ENCODE measurements at regions not wholly inside any gene's neighbourhood (a gene's known extent, or its start where the extent isn't known, plus 50 kb on each side); places are given as distances from the start of the nearest gene placed in this dataset.

GRCh38 chr3:24670871-24671270 lies 176.2 kb upstream of the THRB start:
- Histone ChIP-seq H3K9me2 (ENCODE audit: insufficient read depth) (no peaks in the 10 kb centered on the region), H3K27ac (no peak overlapping the region)
- 79 to 80% methylated on average over 3 of the region's 3 CpGs for WGBS, 2 experiments (ENCODE audit: low coverage in 1 of 2, low lambda C conversion rate in 2 of 2, missing lambda C conversion rate in 2 of 2)

GRCh38 chr3:24673596-24673995 lies 178.9 kb upstream of the THRB start:
- DNase-seq = no peak
- in situ Hi-C loops (cut with MboI) = no loop called here
- Histone ChIP-seq H3K27ac (no peak overlapping the region), H3K9ac (no peak overlapping the region), H3K79me2 (ENCODE audit: insufficient read depth) (no peaks in the 10 kb centered on the region), H3K36me3 (ENCODE audit: low read depth) (no peaks in the 10 kb centered on the region), H3K27me3 (replicated peaks; ENCODE audit: insufficient read depth) (no peaks in the 10 kb centered on the region), H3K9me2 (ENCODE audit: insufficient read depth) (no peaks in the 10 kb centered on the region), H4K20me1 (ENCODE audit: insufficient read depth) (no peaks in the 10 kb centered on the region), H3K4me3 (no peak overlapping the region), H3K9me3 (ENCODE audit: low read depth) (no peaks in the 10 kb centered on the region), H3F3A (ENCODE audit: insufficient read depth) (peaks cover 19% of the 10 kb centered on the region), H2AFZ (no peak overlapping the region), H3K4me2 (ENCODE audit: unreplicated experiment) (no peak overlapping the region), H3K4me1 (ENCODE audit: insufficient read depth) (peaks cover 11% of the 10 kb centered on the region)
- TF ChIP-seq EZH2 (IDR thresholded peaks at IDR 0.05; ENCODE audit: insufficient read depth, poor library complexity, severe bottlenecking) = no peak
- TF ChIP-seq EZH2phosphoT487 (IDR thresholded peaks at IDR 0.05; ENCODE audit: insufficient read depth, low read depth) = no peak
- 87 to 94% methylated on average over 1 of the region's 1 CpG for WGBS, 2 experiments (ENCODE audit: low coverage in 1 of 2, low lambda C conversion rate in 2 of 2, missing lambda C conversion rate in 2 of 2)

More at GRCh38 chr3:24670871-24671270, 176.2 kb upstream of the THRB start:
- in situ Hi-C loops (cut with MboI) = no loop called here
- no peaks in the 10 kb centered on the region for H3K36me3 ChIP-seq (ENCODE audit: low read depth)
- H3K79me2 ChIP-seq (ENCODE audit: insufficient read depth) = no peaks in the 10 kb centered on the region
- H3K9ac ChIP-seq = no peak overlapping the region
- no peaks in the 10 kb centered on the region for H3K27me3 ChIP-seq (replicated peaks; ENCODE audit: insufficient read depth)
- H4K20me1 ChIP-seq (ENCODE audit: insufficient read depth) = no peaks in the 10 kb centered on the region
- H3K4me3 ChIP-seq = no peak overlapping the region
- H3K4me2 ChIP-seq (ENCODE audit: unreplicated experiment) = no peak overlapping the region
- H3F3A ChIP-seq (ENCODE audit: insufficient read depth) = no peaks in the 10 kb centered on the region
- H3K9me3 ChIP-seq (ENCODE audit: low read depth) = no peaks in the 10 kb centered on the region
- no peak for TF ChIP-seq EZH2phosphoT487 (IDR thresholded peaks at IDR 0.05; ENCODE audit: insufficient read depth, low read depth)
- TF ChIP-seq EZH2 (IDR thresholded peaks at IDR 0.05; ENCODE audit: insufficient read depth, poor library complexity, severe bottlenecking) = no peak
- H2AFZ ChIP-seq = no peak overlapping the region
- DNase-seq = no peak
- H3K4me1 ChIP-seq (ENCODE audit: insufficient read depth) = no peaks in the 10 kb centered on the region

DNA sequence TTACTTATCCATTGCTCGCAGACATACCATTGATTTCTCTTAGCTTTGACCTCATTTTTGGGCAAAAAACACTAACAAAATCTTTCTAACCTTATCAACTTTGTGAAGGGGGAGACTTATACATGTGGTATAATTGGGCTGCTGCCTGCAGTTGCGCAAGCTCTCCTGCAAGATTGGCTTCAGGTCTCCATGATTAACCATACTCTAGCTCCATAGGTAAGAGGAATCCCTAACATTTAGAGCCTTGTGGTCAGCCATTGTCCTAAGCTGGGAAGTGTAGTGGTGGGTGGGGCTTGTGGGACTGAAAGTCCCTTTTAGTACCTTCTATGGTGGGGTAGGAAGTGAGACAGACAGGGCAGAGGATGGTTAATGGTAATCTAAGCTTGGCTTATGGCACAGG lies 179.6 kb upstream of the THRB start:
- Histone ChIP-seq H3F3A (ENCODE audit: insufficient read depth) (peaks cover 26% of the 10 kb centered on the region), H3K4me2 (ENCODE audit: unreplicated experiment) (no peak overlapping the region), H3K27me3 (replicated peaks; ENCODE audit: insufficient read depth) (no peaks in the 10 kb centered on the region), H3K36me3 (ENCODE audit: low read depth) (no peaks in the 10 kb centered on the region), H3K4me1 (ENCODE audit: insufficient read depth) (peaks cover 18% of the 10 kb centered on the region), H3K9me2 (ENCODE audit: insufficient read depth) (no peaks in the 10 kb centered on the region), H3K4me3 (no peak overlapping the region), H4K20me1 (ENCODE audit: insufficient read depth) (no peaks in the 10 kb centered on the region), H3K9ac (no peak overlapping the region), H2AFZ (no peak overlapping the region), H3K9me3 (ENCODE audit: low read depth) (no peaks in the 10 kb centered on the region), H3K79me2 (ENCODE audit: insufficient read depth) (no peaks in the 10 kb centered on the region), H3K27ac (no peak overlapping the region)
- in situ Hi-C loops (cut with MboI) = no loop called here
- WGBS, 2 experiments (ENCODE audit: low coverage in 1 of 2, low lambda C conversion rate in 2 of 2, missing lambda C conversion rate in 2 of 2) = 96 to 97% methylated on average over 2 of the region's 2 CpGs
- TF ChIP-seq EZH2 (IDR thresholded peaks at IDR 0.05; ENCODE audit: insufficient read depth, poor library complexity, severe bottlenecking) (no peak), EZH2phosphoT487 (IDR thresholded peaks at IDR 0.05; ENCODE audit: insufficient read depth, low read depth) (no peak)
- no peak for DNase-seq

- no peaks in the 10 kb centered on the region for H3K79me2 ChIP-seq (ENCODE audit: insufficient read depth)
- H2AFZ ChIP-seq = peak overlapping the region; percentile 28
- H3K4me1 ChIP-seq (ENCODE audit: insufficient read depth) = peaks cover 44% of the 10 kb centered on the region
- no peak for DNase-seq
- peak overlapping the region; percentile 83 for H3K4me2 ChIP-seq (ENCODE audit: unreplicated experiment)
- peaks cover 53% of the 10 kb centered on the region for H3F3A ChIP-seq (ENCODE audit: insufficient read depth)
- WGBS, 2 experiments (ENCODE audit: low coverage in 1 of 2, low lambda C conversion rate in 2 of 2, missing lambda C conversion rate in 2 of 2) = 6 to 13% methylated on average over 2 of the region's 2 CpGs
- no peaks in the 10 kb centered on the region for H3K27me3 ChIP-seq (replicated peaks; ENCODE audit: insufficient read depth)
- no peaks in the 10 kb centered on the region for H3K36me3 ChIP-seq (ENCODE audit: low read depth)
- no peak for TF ChIP-seq EZH2phosphoT487 (IDR thresholded peaks at IDR 0.05; ENCODE audit: insufficient read depth, low read depth)
- no peak for TF ChIP-seq EZH2 (IDR thresholded peaks at IDR 0.05; ENCODE audit: insufficient read depth, poor library complexity, severe bottlenecking)
- no peaks in the 10 kb centered on the region for H3K9me2 ChIP-seq (ENCODE audit: insufficient read depth)
- peak overlapping the region; percentile 68 for H3K4me3 ChIP-seq
- peak overlapping the region; percentile 55 for H3K9ac ChIP-seq
- H4K20me1 ChIP-seq (ENCODE audit: insufficient read depth) = no peaks in the 10 kb centered on the region
- no peaks in the 10 kb centered on the region for H3K9me3 ChIP-seq (ENCODE audit: low read depth)
- peak overlapping the region; percentile 68 for H3K27ac ChIP-seq
- in situ Hi-C loops (cut with MboI) = loop anchor here (25.0 kb wide), 2 partner anchors 416 to 666 kb away; no protein-coding TSS in a partner anchor
These were observed 183.4 kb upstream of the THRB start for GRCh38 chr3:24678021-24678420.

DNA sequence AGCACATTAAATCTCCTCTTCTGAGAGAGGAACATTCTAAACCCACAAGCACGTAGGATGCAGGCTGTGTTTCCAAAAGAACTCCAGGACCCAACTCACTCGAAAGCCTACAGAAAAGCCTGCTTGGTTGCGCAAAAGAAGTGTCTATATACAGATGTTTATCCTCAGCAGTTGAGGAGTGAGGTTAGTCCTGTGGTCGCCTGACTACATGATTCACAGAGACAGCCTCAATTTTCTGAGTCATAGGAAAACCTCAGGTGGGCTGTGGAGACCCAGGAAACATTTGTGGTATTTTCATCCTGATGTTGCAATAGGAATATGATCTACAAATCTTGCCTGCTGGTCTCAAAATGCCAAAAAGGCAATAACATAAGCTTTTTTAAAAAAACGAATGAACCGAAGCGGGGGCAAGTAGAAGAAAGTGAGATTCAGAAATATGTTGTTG lies 183.8 kb upstream of the THRB start:
- H3K27me3 ChIP-seq (replicated peaks; ENCODE audit: insufficient read depth) = no peaks in the 10 kb centered on the region
- H3K27ac ChIP-seq = peak overlapping the region; percentile 68
- WGBS, 2 experiments (ENCODE audit: low coverage in 1 of 2, low lambda C conversion rate in 2 of 2, missing lambda C conversion rate in 2 of 2) = 7 to 11% methylated on average over 7 of the region's 7 CpGs
- no peaks in the 10 kb centered on the region for H3K36me3 ChIP-seq (ENCODE audit: low read depth)
- peaks cover 58% of the 10 kb centered on the region for H3F3A ChIP-seq (ENCODE audit: insufficient read depth)
- in situ Hi-C loops (cut with MboI) = loop anchor here (25.0 kb wide), 2 partner anchors 416 to 666 kb away; no protein-coding TSS in a partner anchor
- no peaks in the 10 kb centered on the region for H4K20me1 ChIP-seq (ENCODE audit: insufficient read depth)
- H3K4me1 ChIP-seq (ENCODE audit: insufficient read depth) = peaks cover 48% of the 10 kb centered on the region
- peak; percentile 90 for DNase-seq
- H3K4me2 ChIP-seq (ENCODE audit: unreplicated experiment) = peak overlapping the region; percentile 83
- H3K4me3 ChIP-seq = peak overlapping the region; percentile 68
- no peaks in the 10 kb centered on the region for H3K9me2 ChIP-seq (ENCODE audit: insufficient read depth)
- peak overlapping the region; percentile 55 for H3K9ac ChIP-seq
- H3K79me2 ChIP-seq (ENCODE audit: insufficient read depth) = no peaks in the 10 kb centered on the region
- H3K9me3 ChIP-seq (ENCODE audit: low read depth) = no peaks in the 10 kb centered on the region
- no peak for TF ChIP-seq EZH2 (IDR thresholded peaks at IDR 0.05; ENCODE audit: insufficient read depth, poor library complexity, severe bottlenecking)
- TF ChIP-seq EZH2phosphoT487 (IDR thresholded peaks at IDR 0.05; ENCODE audit: insufficient read depth, low read depth) = no peak
- peak overlapping the region; percentile 28 for H2AFZ ChIP-seq

Measured in GM23248 (cell line).